Bronchial epithelial cell (primary cell): ENCODE measurements at regions not wholly inside any gene's neighbourhood (a gene's known extent, or its start where the extent isn't known, plus 50 kb on each side); places are given as distances from the start of the nearest gene placed in this dataset.

ENCODE experiments used
- DNase-seq: peaks from one replicate; pipeline ENCODE4 v3.0.0-alpha.2; 2010; ENCODE audit warnings: low read depth
- FAIRE-seq: peaks from 2 replicates; lab custom pipeline; 2011; peaks lifted over from hg19 to GRCh38; lab: Jason Lieb, UNC
- H3K27me3 ChIP-seq: 2 replicates; pipeline ENCODE4 v1.5.1; 2011; ENCODE audit warnings: low read length; ENCODE audit not compliant: control insufficient read depth, insufficient read depth
- H3K36me3 ChIP-seq: 2 replicates; pipeline ENCODE4 v1.5.1; 2011; ENCODE audit warnings: low read length; ENCODE audit not compliant: control insufficient read depth, insufficient read depth
- H3K4me3 ChIP-seq: 2 replicates; pipeline ENCODE4 v1.5.1; 2011; ENCODE audit warnings: mild to moderate bottlenecking, low read depth, low read length, control low read depth
- CTCF ChIP-seq: IDR thresholded peaks from 2 replicates; pipeline ENCODE4 v1.5.1; 2011; ENCODE audit warnings: mild to moderate bottlenecking, moderate library complexity, low read length, control low read depth, inconsistent platforms; ENCODE audit not compliant: insufficient read depth, severe bottlenecking

DNA sequence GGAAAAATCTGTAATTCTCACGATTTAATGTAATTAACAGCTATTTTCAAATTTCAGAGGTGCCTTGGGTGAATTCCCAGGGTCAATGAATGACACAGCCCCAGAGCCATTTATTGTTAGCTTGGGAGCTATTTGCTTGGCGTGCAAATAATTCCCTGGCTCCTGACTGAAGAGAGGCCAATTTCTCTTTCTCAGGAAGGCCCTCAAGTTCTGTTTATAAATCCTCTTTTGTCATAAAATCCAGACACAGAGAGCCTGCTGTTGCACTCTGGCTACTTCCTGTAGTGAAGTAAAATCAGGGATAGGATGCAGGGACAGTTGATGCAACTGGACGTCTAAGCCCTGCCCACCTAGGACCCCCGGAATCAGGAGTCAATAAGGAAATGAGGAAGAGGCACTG lies 154.3 kb downstream of the TMX1 start:
- no peak for FAIRE-seq
- H3K36me3 ChIP-seq, result no peaks in the 10 kb centered on the region
- no peaks in the 10 kb centered on the region for H3K27me3 ChIP-seq
- DNase-seq, result no peak
- no peak overlapping the region for H3K4me3 ChIP-seq
- TF ChIP-seq CTCF, result no peak

DNA sequence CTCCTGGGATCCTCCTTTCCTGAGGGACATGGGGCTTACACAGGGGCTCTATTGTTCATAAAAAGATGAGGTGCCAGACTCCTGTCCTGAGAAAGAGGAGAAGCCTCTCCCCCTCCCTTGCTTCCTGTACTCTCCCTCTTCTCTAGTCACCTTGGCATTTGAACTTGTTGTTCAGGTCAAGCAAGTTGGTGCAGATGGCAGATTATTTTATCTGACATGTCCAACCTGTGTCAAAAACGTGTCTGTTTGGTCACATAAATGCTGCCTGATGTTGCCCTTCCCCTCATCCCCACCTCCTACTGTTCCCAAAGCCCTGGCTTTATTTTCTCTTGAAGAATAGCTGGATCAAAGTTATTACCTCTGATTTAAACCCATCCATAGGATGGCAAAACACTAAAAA lies 154.8 kb downstream of the TMX1 start:
- DNase-seq (peak; percentile 64), FAIRE-seq (peak; percentile 91)
- Histone ChIP-seq H3K36me3 (no peaks in the 10 kb centered on the region), H3K27me3 (no peaks in the 10 kb centered on the region), H3K4me3 (no peak overlapping the region)
- no peak for TF ChIP-seq CTCF

- no peak overlapping the region for H3K4me3 ChIP-seq
- DNase-seq (peak; percentile 99), FAIRE-seq (peak; percentile 52)
- no peak for TF ChIP-seq CTCF
- H3K36me3 ChIP-seq, result no peaks in the 10 kb centered on the region
- no peaks in the 10 kb centered on the region for H3K27me3 ChIP-seq
Measured at GRCh38 chr14:51395361-51395849, 155.4 kb downstream of the TMX1 start.

DNA sequence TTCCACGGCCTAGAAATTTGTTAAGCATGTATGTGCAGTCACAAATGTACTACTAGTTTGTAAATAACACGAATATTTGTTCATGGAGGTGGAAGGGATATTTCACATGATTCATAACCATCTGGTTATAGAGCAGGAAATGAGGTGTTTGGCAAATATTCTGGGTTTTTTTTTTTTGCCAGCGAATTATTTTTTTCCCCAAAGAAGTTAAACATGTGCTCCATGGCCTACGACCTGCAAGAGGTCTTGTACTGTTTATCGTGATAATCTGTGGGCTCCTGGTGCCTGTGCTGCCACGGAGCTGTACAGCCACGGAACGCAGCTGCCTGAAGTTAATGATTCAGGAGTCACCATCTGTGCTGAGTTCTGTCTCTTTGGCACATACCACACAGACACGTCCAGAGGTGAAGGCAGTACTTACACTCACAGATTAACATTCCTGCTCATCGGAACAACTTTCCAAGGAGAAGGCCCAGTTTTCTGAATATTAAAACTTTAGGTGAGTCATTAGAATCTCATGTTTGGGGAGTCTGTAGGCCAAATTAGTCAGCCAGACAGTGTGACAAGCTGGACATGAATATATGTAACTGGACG lies 156.3 kb downstream of the TMX1 start:
- peak; percentile 28 for FAIRE-seq
- peak; percentile 97 for DNase-seq
- no peak for TF ChIP-seq CTCF
- no peak overlapping the region for H3K4me3 ChIP-seq
- no peaks in the 10 kb centered on the region for H3K36me3 ChIP-seq
- no peaks in the 10 kb centered on the region for H3K27me3 ChIP-seq

- peak; percentile 100 for DNase-seq
- H3K27me3 ChIP-seq, result no peaks in the 10 kb centered on the region
- H3K36me3 ChIP-seq, result no peaks in the 10 kb centered on the region
- peak; percentile 100 for FAIRE-seq
- H3K4me3 ChIP-seq, result no peak overlapping the region
- peak; percentile 18 for TF ChIP-seq CTCF
Measured at GRCh38 chr14:51398898-51399297, 158.9 kb downstream of the TMX1 start.

DNA sequence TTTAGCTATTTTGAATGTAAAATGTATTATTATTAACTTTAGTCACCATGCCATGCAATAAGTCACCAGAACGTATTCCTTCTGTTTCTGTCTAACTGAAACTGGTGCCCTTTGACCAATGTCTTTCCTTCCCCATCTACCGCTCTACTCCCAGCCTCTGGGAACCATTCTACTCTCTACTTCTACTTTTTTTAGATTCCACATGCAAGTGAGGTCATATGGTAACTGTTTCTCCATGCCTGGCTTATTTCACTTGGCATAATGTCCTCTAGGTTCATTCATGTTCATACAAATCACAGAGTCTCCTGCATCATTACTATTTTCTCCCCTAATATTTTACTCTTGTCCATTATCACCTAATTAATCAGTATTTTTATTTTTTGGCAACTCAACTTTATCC lies 160.1 kb downstream of the TMX1 start:
- Histone ChIP-seq H3K27me3 (no peaks in the 10 kb centered on the region), H3K4me3 (no peak overlapping the region), H3K36me3 (no peaks in the 10 kb centered on the region)
- DNase-seq (peak; percentile 49), FAIRE-seq (no peak)
- TF ChIP-seq CTCF, result no peak
